ENCODE measurements at regions not wholly inside any gene's neighbourhood (a gene's known extent, or its start where the extent isn't known, plus 50 kb on each side); places are given as distances from the start of the nearest gene placed in this dataset.
A peak's percentile ranks its signal among the peaks of the same experiment; 100 is the strongest.

- TF ChIP-seq POLR2A (IDR thresholded peaks at IDR 0.05) (no peak), CTCF (IDR thresholded peaks at IDR 0.05) (no peak)
- Histone ChIP-seq H3K9me3 (no peaks in the 10 kb centered on the region), H3K36me3 (no peaks in the 10 kb centered on the region), H3K4me1 (peaks cover 20 to 31% of the 10 kb centered on the region in 2 donors), H3K27ac (peak overlapping the region in 1 of 3 donors; percentile 72), H3K27me3 (no peaks in the 10 kb centered on the region), H3K4me3 (replicated peaks in 1 of 3) (no peak overlapping the region)
- intact Hi-C loops (cut with DNase I) = loop anchor here (10.0 kb wide), 2 partner anchors 385 to 505 kb away; no protein-coding TSS in a partner anchor
- 93 to 98% methylated on average over 3 of the region's 3 CpGs for WGBS, 2 donors
- no peak for DNase-seq
These were observed 229.4 kb upstream of the CTNNB1 start for GRCh38 chr3:40969756-40970466.

DNA sequence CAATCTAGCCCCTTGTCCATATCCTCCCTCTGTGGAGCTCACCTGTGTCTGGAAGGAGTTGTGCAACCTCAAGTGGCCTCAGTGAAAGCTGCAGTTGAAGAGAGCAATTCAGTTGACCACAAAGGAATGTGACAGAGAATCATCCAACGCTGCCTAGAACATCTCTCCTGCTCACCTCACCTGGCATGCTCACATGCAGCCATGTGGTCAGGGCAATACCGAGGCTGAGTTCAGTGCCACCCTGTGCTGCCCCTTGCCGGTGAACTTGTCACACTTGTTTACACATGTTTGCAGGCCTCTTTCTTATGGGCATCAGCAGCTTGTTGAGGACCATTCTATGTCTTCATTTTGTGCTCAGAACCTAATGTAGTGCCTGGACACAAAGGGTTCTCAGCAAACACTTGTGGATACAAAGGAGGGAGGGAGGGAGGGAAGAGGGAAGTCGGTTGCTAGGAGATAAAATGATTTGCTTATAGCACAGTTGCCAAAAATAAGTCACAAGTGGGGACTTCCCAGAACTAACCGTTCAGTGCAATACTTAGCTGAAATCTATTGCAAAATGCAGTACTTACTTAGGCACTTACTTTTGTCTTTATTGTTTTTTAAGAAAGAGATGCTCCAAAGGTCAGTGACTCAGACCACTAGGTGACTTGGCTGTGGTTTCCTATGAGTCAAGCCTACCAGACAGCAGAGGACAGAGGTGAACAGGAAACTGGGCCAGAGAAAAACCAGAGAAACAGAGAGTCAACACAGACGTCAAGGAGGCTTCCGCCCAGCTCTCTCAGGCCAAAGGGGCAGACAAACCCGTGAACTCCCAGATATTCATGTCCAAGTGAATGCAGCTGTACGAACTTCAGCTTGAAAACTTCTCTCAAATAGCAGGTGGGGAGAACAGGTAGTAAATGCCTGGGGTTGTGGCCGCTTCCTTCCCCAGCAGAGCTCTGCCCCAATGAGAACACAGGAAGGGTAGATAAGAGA lies 227.8 kb upstream of the CTNNB1 start:
- Histone ChIP-seq H3K9me3 (no peaks in the 10 kb centered on the region), H3K27me3 (no peaks in the 10 kb centered on the region), H3K4me3 (replicated peaks in 1 of 3) (no peak overlapping the region), H3K27ac (peak overlapping the region; percentile 72 to 81 (median 75)), H3K36me3 (no peaks in the 10 kb centered on the region), H3K4me1 (peaks cover 20 to 36% of the 10 kb centered on the region in 2 donors)
- intact Hi-C loops (cut with DNase I) = loop anchor here (10.0 kb wide), 2 partner anchors 387 to 507 kb away; no protein-coding TSS in a partner anchor
- TF ChIP-seq POLR2A (IDR thresholded peaks at IDR 0.05) (no peak), CTCF (IDR thresholded peaks at IDR 0.05) (peak in 3 of 6 experiments; percentile 6 to 23 (median 11))
- DNase-seq = peak; percentile 76 to 84
- 11 to 15% methylated on average over 10 of the region's 10 CpGs for WGBS, 2 donors

DNA sequence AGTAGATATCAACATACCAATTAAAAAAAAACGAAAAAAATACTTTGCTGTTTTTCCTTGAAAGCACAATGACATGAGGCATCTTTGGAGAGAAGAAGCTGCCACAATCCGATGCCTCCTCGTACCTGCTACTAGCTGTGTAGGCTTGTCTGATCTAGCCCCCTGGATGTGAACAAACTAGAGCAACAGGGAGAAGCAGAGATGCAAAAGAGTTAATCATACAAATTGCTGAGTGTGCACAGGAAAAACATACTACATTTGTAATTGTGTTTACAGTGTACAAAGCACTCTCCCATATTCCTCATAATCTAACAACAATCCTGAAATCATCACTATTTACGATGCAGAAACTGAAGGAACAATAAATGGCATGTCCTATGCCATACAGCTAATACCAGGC lies 227.0 kb upstream of the CTNNB1 start:
- peak overlapping the region; percentile 72 to 81 (median 75) for H3K27ac ChIP-seq
- TF ChIP-seq POLR2A (IDR thresholded peaks at IDR 0.05) (no peak), CTCF (IDR thresholded peaks at IDR 0.05) (no peak)
- no peak overlapping the region for H3K4me3 ChIP-seq (replicated peaks in 1 of 3)
- intact Hi-C loops (cut with DNase I) = loop anchor here (10.0 kb wide), 2 partner anchors 388 to 508 kb away; no protein-coding TSS in a partner anchor
- H3K36me3 ChIP-seq = no peaks in the 10 kb centered on the region
- H3K4me1 ChIP-seq = peaks cover 20 to 36% of the 10 kb centered on the region in 2 donors
- H3K27me3 ChIP-seq = no peaks in the 10 kb centered on the region
- H3K9me3 ChIP-seq = no peaks in the 10 kb centered on the region
- 88 to 89% methylated on average over 4 of the region's 4 CpGs for WGBS, 2 donors
- DNase-seq = no peak

- no peaks in the 10 kb centered on the region for H3K36me3 ChIP-seq
- DNase-seq = no peak
- no peak overlapping the region for H3K4me3 ChIP-seq (replicated peaks in 1 of 3)
- no peak for TF ChIP-seq POLR2A (IDR thresholded peaks at IDR 0.05)
- TF ChIP-seq CTCF (IDR thresholded peaks at IDR 0.05) = no peak
- no peak overlapping the region for H3K27ac ChIP-seq
- H3K27me3 ChIP-seq = no peaks in the 10 kb centered on the region
- WGBS, 2 donors = 82 to 98% methylated on average over 2 of the region's 2 CpGs
- intact Hi-C loops (cut with DNase I) = loop anchor here (10.0 kb wide), 2 partner anchors 388 to 508 kb away; no protein-coding TSS in a partner anchor
- peaks cover 20 to 36% of the 10 kb centered on the region in 2 donors for H3K4me1 ChIP-seq
- H3K9me3 ChIP-seq = no peaks in the 10 kb centered on the region
These were observed 226.2 kb upstream of the CTNNB1 start for GRCh38 chr3:40973141-40973540.

Measured in thyroid gland (tissue), 4 donors.